Retinal pigment epithelial cell (primary cell): ENCODE measurements at regions not wholly inside any gene's neighbourhood (a gene's known extent, or its start where the extent isn't known, plus 50 kb on each side); places are given as distances from the start of the nearest gene placed in this dataset.
A peak's percentile ranks its signal among the peaks of the same experiment; 100 is the strongest.

Experiments
- DNase-seq: peaks from one replicate; pipeline ENCODE4 v3.0.0-alpha.2; 2010; ENCODE audit warnings: low read depth
- H3K4me3 ChIP-seq: 2 replicates; pipeline ENCODE4 v1.5.1; 2011; ENCODE audit warnings: mild to moderate bottlenecking, low read length, control low read depth, moderate library complexity
- CTCF ChIP-seq: conservative IDR thresholded peaks from 2 replicates; pipeline ENCODE4 v1.5.1; 2011; ENCODE audit warnings: low read depth, low read length, control low read depth, inconsistent platforms

GRCh38 chr1:94648225-94649007, 106.9 kb upstream of the F3 start:
- no peak for TF ChIP-seq CTCF
- peak; percentile 99 for DNase-seq
- H3K4me3 ChIP-seq = peak overlapping the region; percentile 8

- no peak overlapping the region for H3K4me3 ChIP-seq
- no peak for TF ChIP-seq CTCF
- DNase-seq = no peak
Measured at GRCh38 chr1:94646786-94647555, 105.4 kb upstream of the F3 start.

GRCh38 chr1:94646141-94646643, 104.6 kb upstream of the F3 start:
- DNase-seq = peak; percentile 75
- H3K4me3 ChIP-seq = no peak overlapping the region
- TF ChIP-seq CTCF = no peak

GRCh38 chr1:94644352-94644751, 102.8 kb upstream of the F3 start:
- no peak for DNase-seq
- no peak for TF ChIP-seq CTCF

GRCh38 chr1:94643819-94644218, 102.3 kb upstream of the F3 start:
- no peak for TF ChIP-seq CTCF
- no peak for DNase-seq

More at GRCh38 chr1:94644352-94644751, 102.8 kb upstream of the F3 start:
- H3K4me3 ChIP-seq = no peak overlapping the region

GRCh38 chr1:94642617-94643321, 101.2 kb upstream of the F3 start:
- TF ChIP-seq CTCF = no peak
- no peak for DNase-seq
- no peak overlapping the region for H3K4me3 ChIP-seq

More at GRCh38 chr1:94643819-94644218, 102.3 kb upstream of the F3 start:
- no peak overlapping the region for H3K4me3 ChIP-seq
